CD4-positive, CD25-positive, alpha-beta regulatory T cell (primary cell): ENCODE measurements at regions not wholly inside any gene's neighbourhood (a gene's known extent, or its start where the extent isn't known, plus 50 kb on each side); places are given as distances from the start of the nearest gene placed in this dataset.

Experiments
- ATAC-seq, 2 donors: fragments of 150-1000 bp; cut with Tn5 transposase; one replicate each; pipeline ENCODE4 v1.10.0; 2021; ENCODE audit warnings: low read depth in 2 of 2, moderate number of reproducible peaks in 2 of 2, moderate library complexity in 1 of 2
- DNase-seq, 3 donors: peaks; one replicate each; pipeline versions ENCODE4 v3.0.0 to v3.0.0-alpha.2; 2012 to 2022; ENCODE audit warnings: mixed read lengths in 1 of 3
- H3K27ac ChIP-seq: one replicate; pipeline ENCODE4 v1.7.0; 2013; ENCODE audit warnings: mild to moderate bottlenecking, low read length; ENCODE audit not compliant: insufficient read depth, poor library complexity, severe bottlenecking
- H3K27me3 ChIP-seq: one replicate; pipeline ENCODE4 v1.7.0; 2013; ENCODE audit warnings: low read length; ENCODE audit not compliant: control insufficient read depth, insufficient read depth
- H3K36me3 ChIP-seq: one replicate; pipeline ENCODE4 v1.7.0; 2013; ENCODE audit warnings: mild to moderate bottlenecking, low read length, moderate library complexity; ENCODE audit not compliant: control insufficient read depth, insufficient read depth
- H3K4me1 ChIP-seq: 2 replicates; pipeline ENCODE4 v1.7.0; 2013; ENCODE audit warnings: mild to moderate bottlenecking, low read length; ENCODE audit not compliant: insufficient read depth, control insufficient read depth, poor library complexity, severe bottlenecking
- H3K4me3 ChIP-seq: one replicate; pipeline ENCODE4 v1.7.0; 2013; ENCODE audit warnings: low read depth, mild to moderate bottlenecking, low read length, moderate library complexity
- H3K9me3 ChIP-seq, 2 experiments: 1 replicate in 1 of 2; 2 replicates in 1 of 2; pipeline ENCODE4 v1.7.0; 2013; ENCODE audit warnings: low read length in 2 of 2, mild to moderate bottlenecking in 1 of 2, moderate library complexity in 1 of 2; ENCODE audit not compliant: control insufficient read depth in 2 of 2
- H3K27ac Mint-ChIP-seq, 3 donors: one replicate each; pipeline ENCODE4 v1.8.0; 2020 to 2022; ENCODE audit warnings: mild to moderate bottlenecking in 3 of 3, mixed read lengths in 3 of 3, moderate library complexity in 2 of 3
- H3K27me3 Mint-ChIP-seq: one replicate; pipeline ENCODE4 v1.8.0; 2022; ENCODE audit warnings: mild to moderate bottlenecking, mixed read lengths
- H3K36me3 Mint-ChIP-seq: one replicate; pipeline ENCODE4 v1.8.0; 2020; ENCODE audit warnings: mixed read lengths
- H3K4me1 Mint-ChIP-seq, 4 donors: one replicate each; pipeline ENCODE4 v1.8.0; 2020 to 2022; ENCODE audit warnings: mixed read lengths in 4 of 4, mild to moderate bottlenecking in 1 of 4
- H3K4me3 Mint-ChIP-seq, 4 donors: one replicate each; pipeline ENCODE4 v1.8.0; 2020 to 2022; ENCODE audit warnings: mild to moderate bottlenecking in 4 of 4, mixed read lengths in 4 of 4, moderate library complexity in 3 of 4
- H3K9me3 Mint-ChIP-seq, 7 donors: one replicate each; pipeline ENCODE4 v1.8.0; 2020 to 2022; ENCODE audit warnings: mixed read lengths in 7 of 7, mild to moderate bottlenecking in 3 of 7, moderate library complexity in 2 of 7

DNA sequence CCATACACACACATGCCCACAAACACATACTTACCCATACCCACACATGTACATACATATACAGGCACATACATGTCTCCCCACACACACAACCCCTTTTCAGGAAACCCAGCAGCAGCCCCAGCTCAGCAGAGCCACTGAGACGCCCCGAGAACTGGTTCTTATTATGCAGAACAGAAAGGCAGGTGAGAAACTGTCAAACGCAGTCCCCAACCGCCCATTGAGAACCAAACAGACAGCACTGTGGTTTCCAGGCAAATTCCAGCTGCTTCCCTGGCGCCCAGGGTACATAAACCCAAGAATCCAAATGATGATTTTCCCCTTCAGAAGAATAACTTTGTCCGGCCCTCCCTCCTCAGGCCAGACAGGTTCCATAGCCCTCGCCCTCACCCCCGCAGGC is 366.6 kb upstream of the ZMIZ1 start:
- Histone ChIP-seq H3K9me3 (no peaks in the 10 kb centered on the region), H3K27ac (no peak overlapping the region), H3K4me1 (no peaks in the 10 kb centered on the region), H3K27me3 (no peaks in the 10 kb centered on the region), H3K4me3 (no peak overlapping the region), H3K36me3 (no peaks in the 10 kb centered on the region)
- H3K4me3 Mint-ChIP-seq: no peak overlapping the region
- no peaks in the 10 kb centered on the region for H3K4me1 Mint-ChIP-seq
- ATAC-seq (no peak), DNase-seq (no peak)
- no peaks in the 10 kb centered on the region for H3K36me3 Mint-ChIP-seq
- H3K27ac Mint-ChIP-seq: no peak overlapping the region
- H3K9me3 Mint-ChIP-seq: peaks cover 0 to 1% (median 0%) of the 10 kb centered on the region in 7 donors
- H3K27me3 Mint-ChIP-seq: peaks cover 14% of the 10 kb centered on the region

DNA sequence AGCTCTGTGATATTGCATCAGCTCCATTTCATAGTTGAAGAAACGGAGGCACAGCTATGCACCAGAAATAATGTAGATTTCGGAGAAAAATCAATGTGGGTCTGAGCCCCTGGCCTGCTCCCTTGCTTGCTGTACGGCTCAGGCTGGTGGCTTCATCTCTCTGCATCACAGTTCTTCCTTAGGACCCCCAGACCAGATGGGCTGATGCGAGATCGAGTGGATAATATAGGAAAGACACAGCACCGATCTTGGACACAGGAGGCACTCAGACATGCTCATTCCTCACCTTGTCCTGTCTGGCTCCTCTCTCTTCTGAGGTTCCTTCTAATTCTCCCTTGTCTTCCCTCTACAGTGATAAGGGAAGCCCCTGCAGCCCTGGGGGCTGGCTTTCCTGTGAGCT is 365.9 kb upstream of the ZMIZ1 start:
- no peaks in the 10 kb centered on the region for H3K9me3 ChIP-seq
- ATAC-seq (no peak), DNase-seq (no peak)
- H3K4me1 ChIP-seq: no peaks in the 10 kb centered on the region
- H3K27ac Mint-ChIP-seq: no peak overlapping the region
- no peak overlapping the region for H3K4me3 Mint-ChIP-seq
- no peaks in the 10 kb centered on the region for H3K27me3 ChIP-seq
- no peaks in the 10 kb centered on the region for H3K36me3 ChIP-seq
- H3K4me1 Mint-ChIP-seq: no peaks in the 10 kb centered on the region
- H3K9me3 Mint-ChIP-seq: peaks cover 0 to 1% (median 0%) of the 10 kb centered on the region in 7 donors
- H3K4me3 ChIP-seq: no peak overlapping the region
- peaks cover 14% of the 10 kb centered on the region for H3K27me3 Mint-ChIP-seq
- H3K36me3 Mint-ChIP-seq: no peaks in the 10 kb centered on the region
- H3K27ac ChIP-seq: no peak overlapping the region

DNA sequence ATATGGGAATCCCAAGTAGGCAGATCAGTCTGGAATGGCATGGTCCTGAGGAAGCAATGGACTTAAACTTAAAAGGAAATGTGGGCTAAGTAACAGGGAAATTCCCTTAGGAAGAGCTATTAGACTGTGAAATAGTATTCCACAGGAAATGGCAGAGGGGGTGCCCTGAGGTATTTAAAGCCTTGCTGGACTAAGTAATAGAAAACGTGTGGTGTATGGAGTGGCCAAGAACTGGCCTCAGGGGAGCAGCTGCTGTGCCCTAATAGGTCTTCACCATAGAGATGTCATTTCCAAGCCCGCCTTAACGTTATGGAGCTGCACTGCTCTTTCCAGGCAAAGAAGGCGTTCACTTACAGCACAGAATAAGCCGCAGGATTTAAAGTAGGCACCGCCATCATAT is 365.2 kb upstream of the ZMIZ1 start:
- Histone ChIP-seq H3K4me3 (no peak overlapping the region), H3K4me1 (no peaks in the 10 kb centered on the region), H3K27ac (no peak overlapping the region), H3K27me3 (no peaks in the 10 kb centered on the region), H3K36me3 (no peaks in the 10 kb centered on the region), H3K9me3 (no peaks in the 10 kb centered on the region)
- peaks cover 0 to 1% (median 0%) of the 10 kb centered on the region in 7 donors for H3K9me3 Mint-ChIP-seq
- H3K4me3 Mint-ChIP-seq: no peak overlapping the region
- no peaks in the 10 kb centered on the region for H3K4me1 Mint-ChIP-seq
- no peak for ATAC-seq
- H3K36me3 Mint-ChIP-seq: no peaks in the 10 kb centered on the region
- peaks cover 14% of the 10 kb centered on the region for H3K27me3 Mint-ChIP-seq
- no peak for DNase-seq
- no peak overlapping the region for H3K27ac Mint-ChIP-seq

DNA sequence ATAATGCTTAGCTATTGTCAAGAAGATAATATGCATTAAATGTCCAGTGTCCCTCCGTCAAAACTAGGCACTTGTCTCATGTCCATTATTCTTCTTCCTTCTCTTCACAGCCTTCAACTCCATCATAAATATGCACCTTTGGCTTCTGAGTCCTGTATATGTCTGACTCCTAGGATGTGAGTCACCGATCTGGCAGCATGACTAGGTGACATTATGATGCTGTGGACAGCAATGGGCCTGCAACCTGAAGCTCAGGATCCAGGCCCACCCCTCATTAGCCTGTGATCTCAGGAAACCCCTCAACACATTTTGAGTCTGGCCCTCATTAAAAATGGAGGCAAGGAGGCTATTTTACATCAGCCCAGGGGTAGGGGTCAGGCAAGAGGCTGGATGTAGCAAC is 362.5 kb upstream of the ZMIZ1 start:
- no peak overlapping the region for H3K4me3 Mint-ChIP-seq
- Histone ChIP-seq H3K4me1 (no peaks in the 10 kb centered on the region), H3K27me3 (no peaks in the 10 kb centered on the region), H3K9me3 (no peaks in the 10 kb centered on the region), H3K4me3 (no peak overlapping the region), H3K36me3 (no peaks in the 10 kb centered on the region), H3K27ac (no peak overlapping the region)
- peaks cover 0 to 4% (median 0%) of the 10 kb centered on the region in 7 donors for H3K9me3 Mint-ChIP-seq
- no peaks in the 10 kb centered on the region for H3K4me1 Mint-ChIP-seq
- no peak for ATAC-seq
- peaks cover 6% of the 10 kb centered on the region for H3K27me3 Mint-ChIP-seq
- DNase-seq: no peak
- no peaks in the 10 kb centered on the region for H3K36me3 Mint-ChIP-seq
- no peak overlapping the region for H3K27ac Mint-ChIP-seq

DNA sequence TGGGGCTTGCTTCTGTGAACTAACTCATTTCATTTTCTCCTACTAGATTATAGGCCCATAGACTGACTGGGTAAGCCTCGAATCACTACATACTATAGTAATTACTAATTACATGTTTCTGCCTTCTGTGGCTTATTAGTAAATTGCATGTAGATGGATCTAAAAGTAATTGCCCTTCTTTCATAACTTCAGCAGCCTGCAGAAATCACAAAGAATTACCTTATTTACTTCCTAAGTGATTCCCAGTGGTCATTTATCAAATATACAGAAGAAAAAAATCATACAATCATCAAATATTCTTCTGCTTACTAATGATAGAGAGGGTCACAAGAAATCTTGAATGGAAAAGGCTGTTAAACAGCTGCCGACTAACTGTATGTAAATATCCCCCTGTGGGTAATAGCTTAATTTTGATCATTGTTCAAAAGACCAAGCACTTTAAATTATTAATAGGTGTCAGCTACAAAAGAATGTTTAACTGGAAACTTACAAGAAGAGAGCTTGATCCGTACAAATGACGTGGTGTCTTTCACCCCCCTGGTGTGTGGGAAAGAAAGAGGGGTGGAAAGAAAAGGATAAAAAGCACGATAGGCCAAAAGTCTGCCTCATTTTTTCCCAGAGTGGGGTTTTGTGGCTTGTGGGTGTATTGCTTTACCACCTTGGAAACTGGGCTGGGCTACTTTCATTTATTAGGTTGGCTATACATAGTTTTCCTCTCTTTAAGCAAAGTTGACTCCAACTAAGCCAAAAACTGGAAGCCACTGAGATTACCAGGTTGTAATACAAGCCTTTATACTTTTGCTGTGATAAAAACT is 361.8 kb upstream of the ZMIZ1 start:
- peaks cover 0 to 4% (median 0%) of the 10 kb centered on the region in 7 donors for H3K9me3 Mint-ChIP-seq
- H3K4me3 Mint-ChIP-seq: no peak overlapping the region
- DNase-seq (no peak), ATAC-seq (no peak)
- no peaks in the 10 kb centered on the region for H3K36me3 ChIP-seq
- no peaks in the 10 kb centered on the region for H3K36me3 Mint-ChIP-seq
- H3K27ac Mint-ChIP-seq: no peak overlapping the region
- no peaks in the 10 kb centered on the region for H3K27me3 ChIP-seq
- no peak overlapping the region for H3K4me3 ChIP-seq
- no peaks in the 10 kb centered on the region for H3K4me1 Mint-ChIP-seq
- peaks cover 6% of the 10 kb centered on the region for H3K27me3 Mint-ChIP-seq
- no peak overlapping the region for H3K27ac ChIP-seq
- H3K4me1 ChIP-seq: no peaks in the 10 kb centered on the region
- no peaks in the 10 kb centered on the region for H3K9me3 ChIP-seq

DNA sequence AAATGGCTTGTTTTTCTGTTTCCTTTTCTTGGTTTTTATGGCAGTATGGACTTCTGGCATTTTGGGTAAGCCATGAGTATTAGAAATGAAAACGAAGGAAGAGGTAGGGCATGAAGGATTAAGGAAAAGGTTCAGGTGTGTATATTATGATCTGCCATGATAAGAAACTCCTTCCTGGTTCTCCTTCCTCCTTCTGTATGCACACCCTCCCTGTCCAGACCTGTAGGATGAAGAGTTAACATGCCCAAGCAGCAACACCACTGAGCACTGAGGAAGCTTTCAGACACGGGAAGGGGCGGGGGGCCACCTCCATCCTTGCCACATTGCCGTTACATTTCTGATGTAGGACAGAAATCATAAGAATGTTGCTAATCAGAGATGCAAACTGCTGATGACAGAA is 361.0 kb upstream of the ZMIZ1 start:
- no peak for ATAC-seq
- no peak overlapping the region for H3K27ac ChIP-seq
- peaks cover 6% of the 10 kb centered on the region for H3K27me3 Mint-ChIP-seq
- H3K27me3 ChIP-seq: no peaks in the 10 kb centered on the region
- H3K4me1 Mint-ChIP-seq: no peaks in the 10 kb centered on the region
- H3K9me3 ChIP-seq: no peaks in the 10 kb centered on the region
- no peak overlapping the region for H3K4me3 ChIP-seq
- H3K36me3 Mint-ChIP-seq: no peaks in the 10 kb centered on the region
- no peak overlapping the region for H3K27ac Mint-ChIP-seq
- H3K36me3 ChIP-seq: no peaks in the 10 kb centered on the region
- no peaks in the 10 kb centered on the region for H3K4me1 ChIP-seq
- no peak for DNase-seq
- H3K9me3 Mint-ChIP-seq: peaks cover 0 to 4% (median 0%) of the 10 kb centered on the region in 7 donors
- H3K4me3 Mint-ChIP-seq: no peak overlapping the region

DNA sequence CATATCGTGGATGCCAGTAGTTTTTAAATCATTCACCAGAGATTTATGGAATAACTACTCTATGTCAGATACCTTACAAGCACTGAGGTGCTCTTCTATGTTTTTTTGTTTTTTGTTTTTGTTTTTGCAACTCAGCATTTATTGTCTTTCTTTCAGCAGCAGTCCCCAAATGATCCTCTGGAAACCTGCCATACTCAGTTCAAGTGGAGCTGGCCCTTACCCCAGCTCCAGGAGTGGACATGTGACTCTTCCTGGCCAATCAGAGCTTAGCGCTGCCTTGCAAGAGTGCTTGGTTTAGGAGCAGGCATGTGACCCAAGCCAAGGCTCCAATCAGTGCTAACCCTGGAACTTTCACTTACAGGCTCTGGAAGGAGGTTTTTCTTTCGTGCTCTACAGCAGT is 356.6 kb upstream of the ZMIZ1 start:
- ATAC-seq (no peak), DNase-seq (no peak)
- Mint-ChIP-seq H3K4me3 (no peak overlapping the region), H3K4me1 (no peaks in the 10 kb centered on the region), H3K9me3 (peaks cover 0 to 4% (median 0%) of the 10 kb centered on the region in 7 donors), H3K27ac (no peak overlapping the region), H3K27me3 (peaks cover 9% of the 10 kb centered on the region), H3K36me3 (no peaks in the 10 kb centered on the region)
- no peak overlapping the region for H3K4me3 ChIP-seq
- no peaks in the 10 kb centered on the region for H3K4me1 ChIP-seq
- H3K27ac ChIP-seq: no peak overlapping the region
- no peaks in the 10 kb centered on the region for H3K9me3 ChIP-seq
- no peaks in the 10 kb centered on the region for H3K27me3 ChIP-seq
- no peaks in the 10 kb centered on the region for H3K36me3 ChIP-seq

DNA sequence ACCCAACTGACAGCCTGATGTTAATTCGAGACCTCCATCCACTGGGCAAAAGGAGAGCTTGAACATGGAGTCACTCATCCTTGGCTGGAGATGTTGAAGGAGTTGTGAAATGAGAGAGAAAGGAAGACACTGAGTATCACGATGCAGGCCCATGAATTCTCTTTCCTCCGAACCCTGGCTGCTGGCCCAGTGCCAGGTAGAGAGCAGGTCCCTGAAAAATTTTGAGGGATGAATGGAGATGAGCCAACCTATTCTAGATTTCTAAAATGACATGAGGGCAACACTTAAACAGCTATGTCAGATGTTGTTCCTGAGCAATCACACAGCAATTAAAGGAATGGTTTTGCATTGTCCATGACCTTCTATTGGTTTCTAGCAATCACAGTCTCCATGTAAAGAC is 355.1 kb upstream of the ZMIZ1 start:
- Mint-ChIP-seq H3K27me3 (peaks cover 11% of the 10 kb centered on the region), H3K27ac (no peak overlapping the region), H3K4me1 (no peaks in the 10 kb centered on the region), H3K36me3 (no peaks in the 10 kb centered on the region), H3K4me3 (no peak overlapping the region), H3K9me3 (peaks cover 0 to 4% (median 0%) of the 10 kb centered on the region in 7 donors)
- no peaks in the 10 kb centered on the region for H3K9me3 ChIP-seq
- H3K4me3 ChIP-seq: no peak overlapping the region
- H3K27me3 ChIP-seq: no peaks in the 10 kb centered on the region
- no peaks in the 10 kb centered on the region for H3K4me1 ChIP-seq
- DNase-seq (no peak), ATAC-seq (no peak)
- no peaks in the 10 kb centered on the region for H3K36me3 ChIP-seq
- H3K27ac ChIP-seq: no peak overlapping the region
